Stimulated activated CD4-positive, alpha-beta T cell treated with anti-CD3 and anti-CD28 coated beads, Interleukin-1b, Interleukin-23, amount 100 ng/mL, for 48 hours (primary cell): ENCODE measurements at regions not wholly inside any gene's neighbourhood (a gene's known extent, or its start where the extent isn't known, plus 50 kb on each side); places are given as distances from the start of the nearest gene placed in this dataset.

Experiments used
- DNase-seq: peaks from one replicate; pipeline ENCODE4 v3.0.0-alpha.2; 2020

GRCh38 chr4:180101348-180102083 lies 2141.7 kb upstream of the TENM3 start:
- DNase-seq = no peak

- no peak for DNase-seq
Measured at GRCh38 chr4:180103794-180104193, 2139.4 kb upstream of the TENM3 start.

- DNase-seq = no peak
Measured at GRCh38 chr4:180105362-180105761, 2137.8 kb upstream of the TENM3 start.

GRCh38 chr4:180106122-180106521 lies 2137.1 kb upstream of the TENM3 start:
- no peak for DNase-seq

GRCh38 chr4:180106997-180107396 lies 2136.2 kb upstream of the TENM3 start:
- DNase-seq = no peak

GRCh38 chr4:180116840-180117239 lies 2126.4 kb upstream of the TENM3 start:
- DNase-seq = no peak

GRCh38 chr4:180120068-180120467 lies 2123.1 kb upstream of the TENM3 start:
- no peak for DNase-seq

- DNase-seq = no peak
Measured at GRCh38 chr4:180134091-180134866, 2108.9 kb upstream of the TENM3 start.

GRCh38 chr4:180141734-180142133 lies 2101.5 kb upstream of the TENM3 start:
- no peak for DNase-seq

- no peak for DNase-seq
Measured at GRCh38 chr4:180148737-180149136, 2094.5 kb upstream of the TENM3 start.

- no peak for DNase-seq
Measured at GRCh38 chr4:180150818-180151217, 2092.4 kb upstream of the TENM3 start.

GRCh38 chr4:180152831-180153230 lies 2090.4 kb upstream of the TENM3 start:
- DNase-seq = no peak

- DNase-seq = no peak
Measured at GRCh38 chr4:180153587-180153986, 2089.6 kb upstream of the TENM3 start.

- DNase-seq = no peak
Measured at GRCh38 chr4:180156684-180157083, 2086.5 kb upstream of the TENM3 start.

GRCh38 chr4:180160195-180160983 lies 2082.8 kb upstream of the TENM3 start:
- DNase-seq = no peak

- DNase-seq = no peak
Measured at GRCh38 chr4:180164799-180165198, 2078.4 kb upstream of the TENM3 start.

GRCh38 chr4:180169394-180169793 lies 2073.8 kb upstream of the TENM3 start:
- DNase-seq = no peak

- DNase-seq = no peak
Measured at GRCh38 chr4:180169966-180170365, 2073.2 kb upstream of the TENM3 start.

- no peak for DNase-seq
Measured at GRCh38 chr4:180179146-180179545, 2064.1 kb upstream of the TENM3 start.

- no peak for DNase-seq
Measured at GRCh38 chr4:180189666-180190065, 2053.5 kb upstream of the TENM3 start.

- no peak for DNase-seq
Measured at GRCh38 chr4:180190382-180190781, 2052.8 kb upstream of the TENM3 start.

GRCh38 chr4:180197471-180197870 lies 2045.7 kb upstream of the TENM3 start:
- no peak for DNase-seq

GRCh38 chr4:180203349-180203748 lies 2039.9 kb upstream of the TENM3 start:
- DNase-seq = no peak

GRCh38 chr4:180205276-180205675 lies 2037.9 kb upstream of the TENM3 start:
- DNase-seq = no peak
